ENCODE measurements at regions not wholly inside any gene's neighbourhood (a gene's known extent, or its start where the extent isn't known, plus 50 kb on each side); places are given as distances from the start of the nearest gene placed in this dataset.

- H3K27me3 ChIP-seq (replicated peaks; ENCODE audit: control insufficient read depth, insufficient read depth, low read length), result no peaks in the 10 kb centered on the region
- no peak for TF ChIP-seq CTCF (IDR thresholded peaks at IDR 0.05; ENCODE audit: insufficient read depth, low read length, poor library complexity, severe bottlenecking)
- H3K4me3 ChIP-seq (replicated peaks; ENCODE audit: low read depth, low read length), result no peak overlapping the region
- DNase-seq (ENCODE audit: extremely low read depth, insufficient read length), result no peak
- no peaks in the 10 kb centered on the region for H3K36me3 ChIP-seq (ENCODE audit: control insufficient read depth, insufficient read depth, low read length)
Measured at GRCh38 chr1:80194221-80194620, 1187.7 kb upstream of the ADGRL4 start.

GRCh38 chr1:80181418-80181817, 1174.9 kb upstream of the ADGRL4 start:
- H3K27me3 ChIP-seq (replicated peaks; ENCODE audit: control insufficient read depth, insufficient read depth, low read length), result no peaks in the 10 kb centered on the region
- H3K4me3 ChIP-seq (replicated peaks; ENCODE audit: low read depth, low read length), result no peak overlapping the region
- DNase-seq (ENCODE audit: extremely low read depth, insufficient read length), result no peak
- H3K36me3 ChIP-seq (ENCODE audit: control insufficient read depth, insufficient read depth, low read length), result no peaks in the 10 kb centered on the region
- TF ChIP-seq CTCF (IDR thresholded peaks at IDR 0.05; ENCODE audit: insufficient read depth, low read length, poor library complexity, severe bottlenecking), result no peak

- H3K27me3 ChIP-seq (replicated peaks; ENCODE audit: control insufficient read depth, insufficient read depth, low read length), result no peaks in the 10 kb centered on the region
- no peaks in the 10 kb centered on the region for H3K36me3 ChIP-seq (ENCODE audit: control insufficient read depth, insufficient read depth, low read length)
- DNase-seq (ENCODE audit: extremely low read depth, insufficient read length), result no peak
- TF ChIP-seq CTCF (IDR thresholded peaks at IDR 0.05; ENCODE audit: insufficient read depth, low read length, poor library complexity, severe bottlenecking), result no peak
- H3K4me3 ChIP-seq (replicated peaks; ENCODE audit: low read depth, low read length), result no peak overlapping the region
Measured at GRCh38 chr1:80171631-80172030, 1165.1 kb upstream of the ADGRL4 start.

GRCh38 chr1:80170811-80171485, 1164.4 kb upstream of the ADGRL4 start:
- no peak for DNase-seq (ENCODE audit: extremely low read depth, insufficient read length)
- no peaks in the 10 kb centered on the region for H3K36me3 ChIP-seq (ENCODE audit: control insufficient read depth, insufficient read depth, low read length)
- no peak for TF ChIP-seq CTCF (IDR thresholded peaks at IDR 0.05; ENCODE audit: insufficient read depth, low read length, poor library complexity, severe bottlenecking)
- no peak overlapping the region for H3K4me3 ChIP-seq (replicated peaks; ENCODE audit: low read depth, low read length)
- no peaks in the 10 kb centered on the region for H3K27me3 ChIP-seq (replicated peaks; ENCODE audit: control insufficient read depth, insufficient read depth, low read length)

GRCh38 chr1:80164150-80164549, 1157.6 kb upstream of the ADGRL4 start:
- no peak for TF ChIP-seq CTCF (IDR thresholded peaks at IDR 0.05; ENCODE audit: insufficient read depth, low read length, poor library complexity, severe bottlenecking)
- no peak overlapping the region for H3K4me3 ChIP-seq (replicated peaks; ENCODE audit: low read depth, low read length)
- H3K36me3 ChIP-seq (ENCODE audit: control insufficient read depth, insufficient read depth, low read length), result no peaks in the 10 kb centered on the region
- no peak for DNase-seq (ENCODE audit: extremely low read depth, insufficient read length)
- H3K27me3 ChIP-seq (replicated peaks; ENCODE audit: control insufficient read depth, insufficient read depth, low read length), result no peaks in the 10 kb centered on the region

GRCh38 chr1:80163686-80164085, 1157.2 kb upstream of the ADGRL4 start:
- Histone ChIP-seq H3K4me3 (replicated peaks; ENCODE audit: low read depth, low read length) (no peak overlapping the region), H3K36me3 (ENCODE audit: control insufficient read depth, insufficient read depth, low read length) (no peaks in the 10 kb centered on the region), H3K27me3 (replicated peaks; ENCODE audit: control insufficient read depth, insufficient read depth, low read length) (no peaks in the 10 kb centered on the region)
- no peak for TF ChIP-seq CTCF (IDR thresholded peaks at IDR 0.05; ENCODE audit: insufficient read depth, low read length, poor library complexity, severe bottlenecking)
- no peak for DNase-seq (ENCODE audit: extremely low read depth, insufficient read length)

Measured in GM06990 (cell line).